GM21737 (cell line): ENCODE measurements at regions not wholly inside any gene's neighbourhood (a gene's known extent, or its start where the extent isn't known, plus 50 kb on each side); places are given as distances from the start of the nearest gene placed in this dataset.
A peak's percentile ranks its signal among the peaks of the same experiment; 100 is the strongest.

Experiments
- ATAC-seq: cut with Tn5 transposase; IDR thresholded peaks from one replicate; pipeline ENCODE4 v1.9.1; 2021; ENCODE audit warnings: mild to moderate bottlenecking, moderate library complexity; ENCODE audit not compliant: unreplicated experiment

DNA sequence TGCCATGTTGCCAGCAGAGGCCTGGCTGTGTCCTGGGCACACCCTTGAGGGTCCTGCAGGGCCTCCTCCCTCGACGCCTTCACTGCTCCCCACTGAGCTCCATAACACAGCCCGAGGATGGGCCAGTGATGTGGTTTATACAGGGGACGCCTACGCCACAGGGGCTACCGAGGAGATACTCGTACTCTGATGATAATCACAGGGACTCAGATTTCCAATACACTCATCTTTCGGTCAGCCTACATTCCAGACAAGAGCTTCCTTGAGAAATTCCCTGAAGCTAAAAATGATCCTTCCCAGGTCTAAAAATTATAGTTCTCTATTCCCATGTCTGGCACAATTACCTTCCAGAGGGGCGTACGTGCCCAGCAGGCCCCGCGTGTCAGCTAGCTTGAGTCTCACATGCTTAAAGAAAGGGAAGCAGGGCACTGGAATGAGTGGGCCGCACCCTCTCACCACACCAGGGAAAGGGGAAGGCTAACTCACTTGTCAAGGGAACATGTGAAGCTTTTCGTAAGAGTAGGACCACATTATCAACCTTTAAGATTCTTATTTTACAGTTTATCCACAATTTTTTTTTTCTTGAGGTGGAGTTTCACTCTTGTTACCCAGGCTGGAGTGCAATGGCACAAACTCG lies 159.5 kb upstream of the NDUFV2 start:
- ATAC-seq = no peak

GRCh38 chr18:8943900-8944870 lies 158.3 kb upstream of the NDUFV2 start:
- no peak for ATAC-seq

DNA sequence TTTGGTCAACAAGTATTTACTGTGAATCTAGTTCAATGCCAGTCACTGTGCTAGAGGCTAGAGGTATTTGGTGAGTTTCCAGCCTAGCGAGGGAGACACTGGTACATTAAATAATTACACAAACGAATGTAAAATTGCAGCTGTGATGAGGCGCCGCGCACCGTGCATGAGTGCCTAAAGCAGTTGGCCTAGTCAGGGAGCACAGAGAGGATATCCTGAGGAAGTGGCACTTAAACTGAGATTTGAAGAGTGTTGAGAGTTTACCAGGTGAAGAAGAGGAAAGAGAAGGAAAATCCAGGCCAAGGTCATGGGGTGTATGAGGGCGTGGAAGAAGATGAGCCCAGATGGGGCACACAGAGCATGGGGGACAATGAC lies 157.6 kb upstream of the NDUFV2 start:
- no peak for ATAC-seq

DNA sequence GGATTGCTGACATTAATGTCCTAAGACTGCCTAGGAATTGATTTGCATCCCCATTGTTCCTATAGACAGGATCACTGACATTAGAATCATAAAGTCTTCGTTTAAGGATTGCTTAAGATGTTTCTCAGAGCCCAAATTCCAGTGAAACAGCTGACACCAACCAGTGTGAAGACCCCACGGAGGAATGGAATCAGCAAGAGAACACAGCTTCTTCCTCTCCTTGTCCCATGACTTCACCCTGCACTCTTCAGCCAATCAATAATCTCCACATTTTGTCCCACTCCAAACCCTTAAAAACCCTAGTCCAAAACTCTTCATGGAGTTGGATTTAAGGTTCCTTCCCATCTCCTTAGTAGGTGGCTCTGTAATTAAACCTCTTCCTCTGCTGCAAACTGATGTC lies 157.0 kb upstream of the NDUFV2 start:
- ATAC-seq = no peak

DNA sequence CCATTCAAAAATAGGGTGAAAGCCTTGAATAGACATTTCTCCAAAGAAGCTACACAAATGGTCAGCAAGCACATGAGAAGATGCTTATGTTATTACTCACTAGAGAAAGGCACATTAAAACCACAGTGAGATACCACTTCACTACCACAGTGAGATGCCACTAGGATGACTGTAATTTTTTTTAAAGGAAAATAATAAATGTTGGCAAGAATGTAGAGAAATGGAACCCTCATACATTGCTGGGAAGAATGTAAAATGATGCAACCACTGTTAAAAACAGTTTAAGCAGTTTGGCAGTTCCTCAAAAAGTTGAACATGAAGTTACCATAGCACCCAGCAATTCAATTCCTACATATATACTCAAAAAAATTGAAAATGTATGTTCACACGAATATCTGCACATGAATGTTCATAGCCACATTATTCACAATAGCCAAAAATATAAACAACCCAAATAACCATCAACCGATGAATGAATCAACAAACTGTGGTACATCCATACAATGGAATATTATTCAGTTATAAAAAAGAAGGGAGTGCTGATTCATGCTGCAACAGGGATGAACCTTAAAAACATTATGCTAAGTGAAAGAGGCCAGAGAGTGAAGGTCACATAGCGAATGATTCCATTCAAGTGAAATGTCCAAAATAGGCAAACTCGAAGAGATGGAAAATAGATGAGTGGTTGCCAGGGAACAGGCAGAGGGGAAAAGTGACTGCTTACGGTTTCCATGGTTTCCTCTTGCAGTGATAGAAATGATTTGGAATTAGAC lies 156.2 kb upstream of the NDUFV2 start:
- ATAC-seq = no peak

DNA sequence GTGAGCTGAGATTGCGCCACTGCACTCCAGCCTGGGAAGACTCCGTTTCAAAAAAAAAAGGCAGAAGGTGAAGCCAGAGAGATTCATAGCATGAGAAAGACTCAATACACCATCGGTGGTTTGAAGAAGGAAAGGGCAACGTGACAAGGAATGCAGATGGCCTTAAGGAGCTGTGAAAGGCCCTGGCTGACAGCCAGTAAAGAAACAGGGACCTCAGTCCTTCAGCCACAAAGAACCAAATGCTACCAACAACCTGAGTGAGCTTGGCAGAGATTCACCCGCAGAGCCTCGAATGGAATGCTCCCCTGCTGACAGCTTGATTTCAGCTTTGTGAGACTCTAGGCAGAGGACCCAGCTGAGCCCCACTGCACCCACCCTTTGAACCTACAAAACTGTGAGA lies 154.9 kb upstream of the NDUFV2 start:
- no peak for ATAC-seq

- ATAC-seq = no peak
Measured at GRCh38 chr18:8948011-8948410, 154.5 kb upstream of the NDUFV2 start.

GRCh38 chr18:8948471-8949149 lies 153.9 kb upstream of the NDUFV2 start:
- no peak for ATAC-seq

DNA sequence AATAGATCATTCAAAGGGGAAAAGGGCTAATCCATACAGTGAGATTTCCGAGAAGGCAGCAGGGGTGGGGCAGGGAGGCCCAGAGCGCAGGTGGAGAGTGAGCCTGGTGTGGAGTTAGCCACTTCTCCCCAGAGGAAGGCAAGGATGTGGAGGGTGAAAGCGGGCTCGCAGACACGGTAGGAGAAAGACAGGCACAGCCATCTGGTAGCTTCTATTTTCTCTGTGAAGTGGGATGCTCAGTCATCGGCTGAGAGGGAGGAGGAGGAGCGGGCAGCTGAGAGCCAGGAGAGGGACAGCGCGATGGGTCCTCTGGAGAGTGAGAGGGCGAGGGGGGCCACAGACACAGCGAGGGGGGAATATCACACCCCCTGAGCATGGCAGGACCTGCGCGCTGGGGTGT lies 153.3 kb upstream of the NDUFV2 start:
- ATAC-seq = no peak

- peak; percentile 78 for ATAC-seq
Measured at GRCh38 chr18:8951491-8951890, 151.0 kb upstream of the NDUFV2 start.

DNA sequence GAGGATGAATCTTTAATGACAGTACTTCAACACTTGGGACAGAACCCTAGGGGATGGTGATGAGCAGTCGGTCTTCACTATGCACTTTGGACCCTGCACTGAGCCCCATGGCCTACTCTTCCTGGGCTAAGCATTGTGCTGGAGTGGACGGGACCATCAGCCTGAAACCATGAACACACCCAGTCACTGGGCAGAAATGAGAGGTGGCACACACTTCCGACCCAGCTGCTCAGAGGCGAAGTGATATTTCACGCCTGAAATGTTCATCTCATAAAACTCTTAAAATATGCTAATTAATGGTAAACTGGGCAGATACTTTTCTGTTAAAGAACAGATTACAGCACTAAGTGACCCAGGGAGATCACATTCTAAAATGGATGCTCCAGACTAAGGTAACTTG lies 150.3 kb upstream of the NDUFV2 start:
- ATAC-seq = no peak

- ATAC-seq = no peak
Measured at GRCh38 chr18:8952769-8953760, 149.4 kb upstream of the NDUFV2 start.

GRCh38 chr18:8957731-8958130 lies 144.8 kb upstream of the NDUFV2 start:
- no peak for ATAC-seq

DNA sequence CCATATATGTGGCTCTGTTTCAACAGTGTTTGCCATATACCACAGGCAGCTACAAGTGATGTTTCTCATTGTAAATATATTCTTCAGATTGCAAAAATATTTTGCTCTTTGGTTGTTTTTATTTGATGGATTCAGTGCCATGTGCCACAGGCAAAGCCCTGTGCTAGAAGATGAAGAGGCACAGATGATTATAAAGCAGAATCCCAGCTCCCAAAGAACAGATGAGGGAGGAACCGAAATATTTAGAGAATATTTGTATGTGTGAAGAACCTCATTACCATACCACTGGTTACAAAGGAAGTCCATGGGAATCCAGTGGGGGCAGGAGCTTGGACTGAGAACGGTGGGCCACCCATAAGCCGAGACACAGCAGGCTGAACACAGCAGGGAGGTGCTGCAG lies 143.8 kb upstream of the NDUFV2 start:
- ATAC-seq = no peak

- no peak for ATAC-seq
Measured at GRCh38 chr18:8959551-8960135, 142.9 kb upstream of the NDUFV2 start.

GRCh38 chr18:8960740-8961657 lies 141.5 kb upstream of the NDUFV2 start:
- no peak for ATAC-seq

GRCh38 chr18:8962192-8962779 lies 140.2 kb upstream of the NDUFV2 start:
- ATAC-seq = no peak
